ENCODE measurements at regions not wholly inside any gene's neighbourhood (a gene's known extent, or its start where the extent isn't known, plus 50 kb on each side); places are given as distances from the start of the nearest gene placed in this dataset.
"Not testable (repeated sequence)": the region's sequence is repeated elsewhere in the genome, so short reads cannot be mapped to it uniquely, and the experiment has no call there.

DNA sequence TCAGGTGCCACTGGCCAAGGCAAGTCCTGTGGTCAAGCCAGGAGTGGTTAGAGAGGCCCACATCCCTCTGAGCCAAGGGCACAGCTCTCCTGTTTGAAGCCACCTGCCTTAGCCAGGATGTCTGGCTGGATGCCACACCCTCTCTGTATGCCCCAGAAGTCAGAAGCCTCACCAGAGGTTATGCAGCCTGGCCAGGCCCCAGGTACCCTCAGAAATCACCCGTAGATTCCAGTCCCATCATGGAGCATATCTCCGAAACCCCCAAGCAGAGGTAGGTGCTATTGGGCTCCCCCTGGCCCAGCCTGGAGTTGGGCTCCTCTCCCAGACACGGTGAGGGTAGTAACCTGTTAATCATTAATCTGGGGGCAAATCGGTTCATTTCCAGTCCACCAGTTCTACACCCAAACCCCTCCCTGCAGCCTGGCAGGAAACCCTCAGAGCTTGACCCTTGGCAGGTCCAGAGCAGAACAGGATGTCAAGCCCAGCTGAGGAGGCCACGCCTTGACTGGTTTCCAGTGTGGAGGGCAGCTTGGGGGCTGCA is 60.6 kb upstream of the TMEM97 start:
- no peaks in the 10 kb centered on the region for H3K79me2 ChIP-seq (ENCODE audit: control insufficient read depth, insufficient read depth, low read length)
- dilution Hi-C loops (cut with MboI; ENCODE audit: extremely low pct_ligation_motif_present, low sequenced_read_pairs), result no loop called here
- no peak for DNase-seq (ENCODE audit: low read depth, low spot score)

DNA sequence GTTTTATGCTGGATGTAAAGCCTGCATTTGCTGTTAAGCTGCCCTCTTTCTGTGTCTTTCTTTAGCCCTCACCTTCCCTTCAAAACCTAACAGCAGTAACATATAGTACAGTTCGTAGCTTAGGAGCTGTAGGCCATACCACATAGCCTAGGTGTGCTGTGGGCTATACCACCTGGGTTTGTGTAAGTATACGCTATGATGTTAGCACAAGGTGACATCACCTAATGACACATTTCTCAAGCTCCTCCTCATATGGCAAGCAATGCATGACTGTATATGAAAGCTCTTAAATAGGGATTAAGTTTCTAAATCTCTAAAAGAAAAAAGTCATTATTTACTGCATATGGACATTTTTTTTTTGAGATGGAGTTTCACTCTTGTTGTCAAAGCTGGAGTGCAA is 57.8 kb upstream of the TMEM97 start:
- Histone ChIP-seq H4K20me1 (ENCODE audit: control insufficient read depth, extremely low read depth, insufficient read depth, low read length) (no peaks in the 10 kb centered on the region), H3K9ac (ENCODE audit: control insufficient read depth, extremely low read depth, insufficient read depth, low read length) (no peak overlapping the region), H3K4me3 (ENCODE audit: control insufficient read depth in 2 of 3, extremely low read depth in 1 of 3, insufficient read depth in 2 of 3, low read depth in 1 of 3, low read length in 3 of 3) (no peak overlapping the region), H3K9me3 (ENCODE audit: control insufficient read depth, low read depth, low read length) (no peaks in the 10 kb centered on the region), H3K36me3 (ENCODE audit: control insufficient read depth in 2 of 2, extremely low read depth in 1 of 2, insufficient read depth in 2 of 2, low read length in 2 of 2) (no peaks in the 10 kb centered on the region), H3K9me1 (ENCODE audit: control insufficient read depth, extremely low read depth, insufficient read depth, low read length) (no peaks in the 10 kb centered on the region), H2AFZ (ENCODE audit: control insufficient read depth, low read length) (no peak overlapping the region), H3K4me1 (ENCODE audit: control insufficient read depth, extremely low read depth, insufficient read depth, low read length) (no peaks in the 10 kb centered on the region), H3K27me3 (ENCODE audit: control insufficient read depth, extremely low read depth, insufficient read depth, low read length) (peaks cover 10% of the 10 kb centered on the region), H3K27ac (ENCODE audit: control insufficient read depth, insufficient read depth, low read length) (no peak overlapping the region), H3K79me2 (ENCODE audit: control insufficient read depth, insufficient read depth, low read length) (no peaks in the 10 kb centered on the region), H3K4me2 (ENCODE audit: control insufficient read depth, extremely low read depth, insufficient read depth, low read depth, low read length) (no peak overlapping the region)
- FAIRE-seq, result no peak
- DNase-seq (ENCODE audit: low read depth, low spot score), result no peak
- dilution Hi-C loops (cut with MboI; ENCODE audit: extremely low pct_ligation_motif_present, low sequenced_read_pairs), result no loop called here
- TF ChIP-seq EZH2 (IDR thresholded peaks at IDR 0.05; ENCODE audit: low read length), result no peak
- TF ChIP-seq, protein P1, sequence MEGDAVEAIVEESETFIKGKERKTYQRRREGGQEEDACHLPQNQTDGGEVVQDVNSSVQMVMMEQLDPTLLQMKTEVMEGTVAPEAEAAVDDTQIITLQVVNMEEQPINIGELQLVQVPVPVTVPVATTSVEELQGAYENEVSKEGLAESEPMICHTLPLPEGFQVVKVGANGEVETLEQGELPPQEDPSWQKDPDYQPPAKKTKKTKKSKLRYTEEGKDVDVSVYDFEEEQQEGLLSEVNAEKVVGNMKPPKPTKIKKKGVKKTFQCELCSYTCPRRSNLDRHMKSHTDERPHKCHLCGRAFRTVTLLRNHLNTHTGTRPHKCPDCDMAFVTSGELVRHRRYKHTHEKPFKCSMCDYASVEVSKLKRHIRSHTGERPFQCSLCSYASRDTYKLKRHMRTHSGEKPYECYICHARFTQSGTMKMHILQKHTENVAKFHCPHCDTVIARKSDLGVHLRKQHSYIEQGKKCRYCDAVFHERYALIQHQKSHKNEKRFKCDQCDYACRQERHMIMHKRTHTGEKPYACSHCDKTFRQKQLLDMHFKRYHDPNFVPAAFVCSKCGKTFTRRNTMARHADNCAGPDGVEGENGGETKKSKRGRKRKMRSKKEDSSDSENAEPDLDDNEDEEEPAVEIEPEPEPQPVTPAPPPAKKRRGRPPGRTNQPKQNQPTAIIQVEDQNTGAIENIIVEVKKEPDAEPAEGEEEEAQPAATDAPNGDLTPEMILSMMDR (optimal IDR thresholded peaks at IDR 0.05 in 1 of 3, IDR thresholded peaks at IDR 0.05 in 1 of 3, conservative IDR thresholded peaks at IDR 0.05 in 1 of 3; ENCODE audit: extremely low read depth in 1 of 3, insufficient read depth in 2 of 3, low read length in 3 of 3), result no peak

More for the DNA sequence above, 60.6 kb upstream of the TMEM97 start:
- Histone ChIP-seq H2AFZ (ENCODE audit: control insufficient read depth, low read length) (no peak overlapping the region), H3K4me3 (ENCODE audit: control insufficient read depth in 2 of 3, extremely low read depth in 1 of 3, insufficient read depth in 2 of 3, low read depth in 1 of 3, low read length in 3 of 3) (no peak overlapping the region), H3K4me1 (ENCODE audit: control insufficient read depth, extremely low read depth, insufficient read depth, low read length) (no peaks in the 10 kb centered on the region), H3K9me1 (ENCODE audit: control insufficient read depth, extremely low read depth, insufficient read depth, low read length) (no peaks in the 10 kb centered on the region), H3K27ac (ENCODE audit: control insufficient read depth, insufficient read depth, low read length) (no peak overlapping the region), H3K9me3 (ENCODE audit: control insufficient read depth, low read depth, low read length) (no peaks in the 10 kb centered on the region), H3K4me2 (ENCODE audit: control insufficient read depth, extremely low read depth, insufficient read depth, low read depth, low read length) (no peak overlapping the region), H4K20me1 (ENCODE audit: control insufficient read depth, extremely low read depth, insufficient read depth, low read length) (no peaks in the 10 kb centered on the region), H3K27me3 (ENCODE audit: control insufficient read depth, extremely low read depth, insufficient read depth, low read length) (peaks cover 14% of the 10 kb centered on the region), H3K36me3 (ENCODE audit: control insufficient read depth in 2 of 2, extremely low read depth in 1 of 2, insufficient read depth in 2 of 2, low read length in 2 of 2) (no peaks in the 10 kb centered on the region), H3K9ac (ENCODE audit: control insufficient read depth, extremely low read depth, insufficient read depth, low read length) (no peak overlapping the region)
- no peak for TF ChIP-seq EZH2 (IDR thresholded peaks at IDR 0.05; ENCODE audit: low read length)
- TF ChIP-seq, protein P1 (optimal IDR thresholded peaks at IDR 0.05 in 1 of 3, IDR thresholded peaks at IDR 0.05 in 1 of 3, conservative IDR thresholded peaks at IDR 0.05 in 1 of 3; ENCODE audit: extremely low read depth in 1 of 3, insufficient read depth in 2 of 3, low read length in 3 of 3), result no peak
- no peak for FAIRE-seq

DNA sequence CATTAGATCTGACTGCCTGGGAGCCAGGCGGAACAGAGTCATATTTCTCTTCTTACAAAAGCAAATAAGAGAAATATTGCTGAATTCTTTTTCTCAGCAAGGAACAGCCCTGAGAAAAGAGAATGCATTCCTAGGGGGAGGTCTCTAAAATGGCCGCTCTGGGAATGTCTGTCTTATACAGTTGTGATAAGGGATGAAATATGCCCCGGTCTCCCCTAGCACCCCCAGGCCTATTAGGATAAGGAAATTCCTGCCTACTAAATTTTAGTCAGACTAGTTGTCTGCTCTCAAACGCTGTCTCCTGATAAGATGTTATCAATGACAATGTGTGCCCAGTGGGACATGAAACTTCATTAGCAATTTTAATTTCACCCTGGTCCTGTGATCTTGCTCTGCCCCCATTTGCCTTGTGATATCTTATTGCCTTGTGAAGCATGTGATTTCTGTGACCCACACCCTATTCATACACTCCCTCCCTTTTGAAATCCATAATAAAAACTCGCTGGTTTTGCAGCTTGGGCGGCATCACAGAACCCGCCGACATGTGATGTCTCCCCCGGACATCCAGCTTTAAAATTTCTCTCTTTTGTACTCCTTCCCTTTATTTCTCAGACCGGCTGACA is 56.8 kb upstream of the TMEM97 start:
- FAIRE-seq; H3K36me3 ChIP-seq (ENCODE audit: control insufficient read depth in 2 of 2, extremely low read depth in 1 of 2, insufficient read depth in 2 of 2, low read length in 2 of 2); H3K27me3 ChIP-seq (ENCODE audit: control insufficient read depth, extremely low read depth, insufficient read depth, low read length); H3K79me2 ChIP-seq (ENCODE audit: control insufficient read depth, insufficient read depth, low read length); DNase-seq (ENCODE audit: low read depth, low spot score); H3K4me1 ChIP-seq (ENCODE audit: control insufficient read depth, extremely low read depth, insufficient read depth, low read length); H2AFZ ChIP-seq (ENCODE audit: control insufficient read depth, low read length); H3K4me2 ChIP-seq (ENCODE audit: control insufficient read depth, extremely low read depth, insufficient read depth, low read depth, low read length); H3K4me3 ChIP-seq (ENCODE audit: control insufficient read depth in 2 of 3, extremely low read depth in 1 of 3, insufficient read depth in 2 of 3, low read depth in 1 of 3, low read length in 3 of 3); H3K9me1 ChIP-seq (ENCODE audit: control insufficient read depth, extremely low read depth, insufficient read depth, low read length); dilution Hi-C loops (cut with MboI; ENCODE audit: extremely low pct_ligation_motif_present, low sequenced_read_pairs); H3K27ac ChIP-seq (ENCODE audit: control insufficient read depth, insufficient read depth, low read length); H4K20me1 ChIP-seq (ENCODE audit: control insufficient read depth, extremely low read depth, insufficient read depth, low read length); H3K9ac ChIP-seq (ENCODE audit: control insufficient read depth, extremely low read depth, insufficient read depth, low read length); H3K9me3 ChIP-seq (ENCODE audit: control insufficient read depth, low read depth, low read length): not testable (repeated sequence)
